Sciatic nerve (tissue), 2 donors: ENCODE measurements at regions not wholly inside any gene's neighbourhood (a gene's known extent, or its start where the extent isn't known, plus 50 kb on each side); places are given as distances from the start of the nearest gene placed in this dataset.
"Not testable (repeated sequence)": the region's sequence is repeated elsewhere in the genome, so short reads cannot be mapped to it uniquely, and the experiment has no call there.

ENCODE experiments used
- ATAC-seq: fragments of 200-7000 bp; cut with Tn5 transposase; one replicate; pipeline ENCODE4 v1.9.1; 2020; ENCODE audit warnings: mild to moderate bottlenecking, moderate library complexity
- DNase-seq: peaks from one replicate; pipeline ENCODE4 v3.0.0-alpha.2; 2020; ENCODE audit warnings: low spot score
- intact Hi-C: fragments of 100-400 bp; cut with DNase I; formaldehyde crosslinking; loops from one replicate; pipeline ENCODE4 v1.14.2; 2022
- donor health status: DM: no; HTN: no; CAD: no.
- donor health status: DM: no; HTN: no; CAD: no.

DNA sequence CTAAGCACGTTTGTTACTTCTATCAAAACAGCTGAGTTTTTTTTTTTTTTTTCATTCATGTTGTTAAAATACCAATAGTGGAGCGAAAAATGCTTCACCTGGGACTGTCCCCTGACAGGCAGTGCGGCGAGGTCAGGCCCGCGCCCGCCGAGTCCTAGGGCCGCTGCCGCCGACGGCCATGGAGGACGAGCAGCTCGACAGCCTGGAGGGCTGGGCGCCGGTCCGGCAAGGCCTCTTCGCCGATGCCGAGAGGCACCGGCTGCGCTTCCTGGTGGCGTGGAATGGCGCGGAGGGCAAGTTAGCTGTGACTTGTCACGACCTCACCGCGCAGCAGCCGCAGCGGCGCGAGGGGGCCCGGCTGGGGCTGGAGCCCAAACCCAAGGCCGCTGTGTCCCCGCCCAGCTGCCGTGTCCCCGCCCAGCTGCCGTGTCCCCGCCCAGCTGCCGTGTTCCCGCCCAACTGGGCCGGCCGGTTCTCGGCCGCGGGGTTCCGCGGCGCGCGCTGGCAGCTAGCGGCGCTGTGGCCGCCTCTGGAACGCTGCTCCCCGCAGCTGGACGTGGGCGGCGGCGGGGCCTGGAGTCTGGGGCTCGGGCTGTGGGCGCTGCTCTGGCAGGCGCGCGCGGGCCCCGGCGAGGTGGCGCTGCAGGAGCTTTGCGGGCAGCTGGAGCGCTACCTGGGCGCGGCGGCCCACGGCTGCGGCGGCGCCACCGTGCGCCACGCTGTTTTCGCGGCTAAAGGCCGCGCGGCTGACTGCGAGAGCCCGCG, 56.7 kb upstream of the GOLGA8R start:
- intact Hi-C loops, result not testable (repeated sequence)
- DNase-seq (peak; percentile 60), ATAC-seq (peak; percentile 100)

DNA sequence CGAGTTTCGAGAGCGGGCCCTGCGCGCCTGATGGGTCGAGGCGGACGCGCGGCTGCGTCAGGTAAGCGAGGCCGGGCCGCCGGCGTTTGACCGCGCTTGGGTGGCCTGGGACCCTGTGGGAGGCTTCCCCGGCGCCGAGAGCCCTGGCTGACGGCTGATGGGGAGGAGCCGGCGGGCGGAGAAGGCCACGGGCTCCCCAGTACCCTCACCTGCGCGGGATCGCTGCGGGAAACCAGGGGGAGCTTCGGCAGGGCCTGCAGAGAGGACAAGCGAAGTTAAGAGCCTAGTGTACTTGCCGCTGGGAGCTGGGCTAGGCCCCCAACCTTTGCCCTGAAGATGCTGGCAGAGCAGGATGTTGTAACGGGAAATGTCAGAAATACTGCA, 57.3 kb upstream of the GOLGA8R start:
- ATAC-seq, intact Hi-C loops, DNase-seq: not testable (repeated sequence)

DNA sequence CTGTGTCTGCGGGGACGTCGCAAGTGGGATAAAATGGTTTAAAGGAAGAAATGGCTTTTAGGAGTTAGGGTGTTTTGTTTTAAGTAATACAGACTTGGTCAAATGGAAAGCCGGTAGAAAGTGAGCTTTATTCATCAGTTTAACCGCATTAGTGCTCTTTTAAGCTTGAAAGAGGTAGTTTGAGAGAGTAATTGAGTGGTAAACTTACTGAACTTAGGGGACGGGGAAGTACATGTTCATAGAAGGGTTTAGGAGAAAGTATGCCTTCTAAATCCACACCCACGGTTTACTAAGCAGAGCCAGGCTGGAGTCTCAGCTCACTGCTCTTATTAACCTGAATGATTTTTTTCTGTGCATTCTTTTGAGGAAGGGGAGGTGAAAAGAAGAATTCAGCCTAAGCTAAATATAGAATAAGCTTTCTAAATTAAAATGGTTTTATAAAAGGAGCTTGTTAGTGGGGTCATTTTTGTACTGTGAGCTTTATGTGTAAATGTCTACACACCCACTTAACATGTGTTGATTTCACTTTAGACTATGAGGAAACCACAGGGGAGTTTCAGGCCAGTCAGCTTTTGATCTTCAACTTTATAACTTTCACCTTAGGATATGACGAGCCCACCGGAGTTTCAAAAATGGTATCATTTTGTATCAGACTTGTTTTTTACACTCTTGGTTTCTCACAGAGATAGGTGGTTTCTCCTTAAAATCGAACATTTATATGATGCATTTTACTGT, 57.9 kb upstream of the GOLGA8R start:
- ATAC-seq, intact Hi-C loops, DNase-seq: not testable (repeated sequence)

DNA sequence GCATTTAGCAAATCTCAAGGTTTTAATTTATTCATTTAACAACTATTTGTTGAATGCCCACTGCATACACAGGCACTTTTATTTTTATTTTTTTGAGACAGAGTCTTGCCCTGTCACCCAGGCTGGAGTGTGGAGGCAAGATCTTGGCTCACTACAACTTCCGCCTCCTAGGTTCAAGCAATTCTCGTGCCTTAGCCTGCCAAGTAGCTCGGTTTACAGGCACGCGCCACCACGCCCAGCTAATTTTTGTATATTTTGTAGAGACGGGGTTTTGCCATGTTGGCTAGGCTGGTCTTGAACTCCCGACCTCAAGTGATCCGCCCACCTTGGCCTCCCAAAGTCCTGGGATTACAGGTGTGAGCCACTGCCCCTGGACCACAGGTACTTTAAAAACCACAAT, 67.0 kb upstream of the GOLGA8Q start:
- DNase-seq, ATAC-seq, intact Hi-C loops: not testable (repeated sequence)

DNA sequence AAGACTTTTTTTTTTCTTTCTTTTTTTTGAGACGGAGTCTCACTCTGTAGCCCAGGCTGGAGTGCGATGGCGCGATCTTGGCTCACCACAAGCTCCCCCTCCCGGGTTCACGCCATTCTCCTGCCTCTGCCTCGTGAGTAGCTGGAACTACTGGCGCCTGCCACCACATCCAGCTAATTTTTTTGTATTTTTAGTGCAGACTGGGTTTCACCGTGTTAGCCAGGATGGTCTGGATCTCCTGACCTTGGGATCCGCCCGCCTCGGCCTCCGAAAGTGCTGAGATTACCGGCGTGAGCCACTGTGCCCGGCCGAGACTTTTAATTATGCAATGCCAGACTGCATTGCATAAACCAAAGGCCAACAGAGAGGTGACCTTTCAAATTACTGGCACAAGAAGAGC, 62.6 kb upstream of the GOLGA8Q start:
- intact Hi-C loops, ATAC-seq: not testable (repeated sequence)
- peak; percentile 49 for DNase-seq

DNA sequence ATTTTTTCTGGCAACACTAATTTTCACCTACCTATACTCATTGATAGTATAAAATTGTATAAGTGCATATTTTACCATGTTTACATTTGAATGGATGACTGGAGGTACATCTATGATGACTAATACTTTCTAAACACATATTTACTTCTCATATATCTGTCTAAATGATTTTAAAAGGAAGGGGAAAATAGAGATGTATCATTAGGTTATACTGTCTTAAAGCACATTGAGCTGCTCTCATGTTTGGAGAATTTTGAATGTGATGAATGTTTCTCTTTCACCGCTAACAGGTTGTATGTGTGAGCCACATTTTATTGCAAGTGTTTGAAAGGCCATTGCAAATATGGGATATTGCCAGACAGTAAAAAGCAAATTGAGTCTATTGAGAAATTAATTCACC, 61.5 kb upstream of the GOLGA8Q start:
- ATAC-seq, DNase-seq, intact Hi-C loops: not testable (repeated sequence)

DNA sequence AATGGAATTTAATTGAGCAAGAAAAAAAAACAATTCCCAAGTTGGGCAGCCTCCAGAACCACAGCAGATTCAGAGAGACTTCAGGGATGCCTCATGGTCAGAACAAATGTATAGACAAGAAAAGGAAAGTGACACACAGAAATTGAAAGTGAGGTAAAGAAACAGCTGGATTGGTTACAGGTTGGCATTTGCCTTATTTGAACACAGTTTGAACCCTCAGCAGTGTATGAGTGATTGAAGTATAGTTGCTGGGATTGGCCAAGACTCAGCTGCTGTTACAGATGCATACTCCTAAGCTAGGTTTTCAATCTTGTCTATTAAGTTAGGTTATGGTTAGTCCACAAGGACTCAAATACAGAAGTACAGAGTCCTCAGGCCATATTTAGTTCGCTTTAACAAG, 57.9 kb upstream of the GOLGA8Q start:
- ATAC-seq, DNase-seq, intact Hi-C loops: not testable (repeated sequence)

DNA sequence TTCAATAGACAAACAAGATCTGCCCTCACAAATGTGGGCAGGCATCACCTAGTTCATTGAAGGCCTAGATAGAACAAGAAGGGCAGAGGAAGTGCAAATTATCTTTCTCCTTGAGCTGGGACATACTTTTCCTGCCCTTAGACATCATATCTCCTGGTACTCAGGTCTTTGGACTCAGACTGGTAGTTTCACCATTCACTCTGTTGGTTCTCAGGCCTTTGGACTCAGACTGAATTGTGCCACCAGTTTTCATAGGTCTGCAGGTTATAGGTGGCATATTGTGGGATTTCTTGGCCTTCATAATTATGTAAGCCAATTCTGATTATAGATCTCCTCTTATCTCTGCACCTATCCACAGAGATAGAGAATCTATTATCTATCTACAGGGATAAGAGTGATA, 54.6 kb upstream of the GOLGA8Q start:
- intact Hi-C loops, ATAC-seq, DNase-seq: not testable (repeated sequence)

DNA sequence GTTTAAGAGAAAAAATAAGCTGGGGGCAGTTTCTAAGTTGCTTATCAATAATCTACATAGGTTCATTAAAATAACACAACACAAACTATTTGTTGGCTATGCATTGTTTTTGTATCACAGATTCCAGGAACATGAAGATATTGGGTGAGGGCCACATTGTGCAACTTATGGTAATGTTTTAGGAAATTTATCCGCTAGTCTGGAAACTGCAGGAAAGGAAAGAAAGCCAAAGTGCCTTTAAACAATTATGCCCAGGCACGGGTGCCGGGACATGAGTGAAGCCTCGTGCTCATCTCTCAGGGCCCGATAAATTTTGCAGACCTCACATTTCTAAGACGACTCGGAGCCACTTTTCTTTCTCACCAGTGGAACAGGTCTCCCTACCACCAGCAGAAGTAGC, 52.6 kb upstream of the GOLGA8Q start:
- intact Hi-C loops, ATAC-seq: not testable (repeated sequence)

DNA sequence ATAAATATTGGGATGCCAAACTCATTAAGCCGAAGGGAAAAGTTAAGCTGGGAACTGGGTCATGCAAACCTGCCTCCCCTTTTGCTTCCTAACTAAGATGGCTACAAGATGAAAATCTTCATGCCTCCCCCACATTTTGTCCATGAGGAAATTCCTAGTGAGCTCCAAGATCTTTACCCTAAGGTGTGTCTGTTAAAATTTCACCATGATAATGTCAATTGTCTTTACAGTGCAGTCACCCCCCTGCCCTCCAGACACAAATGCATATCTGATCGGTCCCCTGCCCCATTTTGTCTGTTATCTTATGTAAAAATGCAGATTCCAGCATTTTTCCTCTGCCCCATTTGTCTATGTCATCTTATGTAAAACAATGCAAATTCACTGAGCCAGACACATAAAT, 51.3 kb upstream of the GOLGA8Q start:
- intact Hi-C loops, ATAC-seq, DNase-seq: not testable (repeated sequence)

More for the DNA sequence above, 52.6 kb upstream of the GOLGA8Q start:
- not testable (repeated sequence) for DNase-seq
